Smooth muscle cell (in vitro differentiated cells): ENCODE measurements at regions not wholly inside any gene's neighbourhood (a gene's known extent, or its start where the extent isn't known, plus 50 kb on each side); places are given as distances from the start of the nearest gene placed in this dataset.

ENCODE experiments used
- DNase-seq: peaks from one replicate; lab custom pipeline; 2025; ENCODE audit not compliant: unreplicated experiment; lab: John Stamatoyannopoulos, UW
- H2AFZ ChIP-seq: fragments of 200-600 bp; sonication (generic); 2 replicates; pipeline ENCODE4 v1.6.0; 2016; ENCODE audit warnings: antibody characterized with exemption, low read depth, mild to moderate bottlenecking
- H3F3A ChIP-seq: fragments of 200-600 bp; sonication (generic); 2 replicates; pipeline ENCODE4 v1.6.0; 2017; ENCODE audit warnings: antibody characterized with exemption, low read depth
- H3K27ac ChIP-seq: fragments of 200-600 bp; sonication (generic); 2 replicates; pipeline ENCODE4 v1.5.1; 2016; ENCODE audit warnings: low read depth, mild to moderate bottlenecking
- H3K27me3 ChIP-seq: fragments of 200-600 bp; sonication (generic); 2 replicates; pipeline ENCODE4 v1.6.1; 2016; ENCODE audit warnings: low read depth, mild to moderate bottlenecking
- H3K36me3 ChIP-seq: fragments of 200-600 bp; sonication (generic); 2 replicates; pipeline ENCODE4 v1.5.1; 2016; ENCODE audit warnings: low read depth
- H3K4me1 ChIP-seq: fragments of 200-600 bp; sonication (generic); 2 replicates; pipeline ENCODE4 v1.5.1; 2016; ENCODE audit warnings: low read depth
- H3K4me2 ChIP-seq: fragments of 200-600 bp; sonication (generic); 2 replicates; pipeline ENCODE4 v1.6.0; 2016; ENCODE audit warnings: mild to moderate bottlenecking
- H3K4me3 ChIP-seq: fragments of 200-600 bp; sonication (generic); 2 replicates; pipeline ENCODE4 v1.5.1; 2016; ENCODE audit warnings: mild to moderate bottlenecking
- H3K79me2 ChIP-seq: fragments of 200-600 bp; sonication (generic); 2 replicates; pipeline ENCODE4 v1.6.0; 2016; ENCODE audit warnings: low read depth, mild to moderate bottlenecking
- H3K9ac ChIP-seq: fragments of 200-600 bp; sonication (generic); 2 replicates; pipeline ENCODE4 v1.6.0; 2016; ENCODE audit warnings: low read depth
- H3K9me3 ChIP-seq: fragments of 200-600 bp; sonication (generic); replicated peaks from 2 replicates; pipeline ENCODE4 v1.5.1; 2016; ENCODE audit warnings: low read depth
- H4K20me1 ChIP-seq: fragments of 200-600 bp; sonication (generic); 2 replicates; pipeline ENCODE4 v1.6.0; 2016; ENCODE audit warnings: low read depth
- CTCF ChIP-seq: fragments of 200-600 bp; sonication (generic); IDR thresholded peaks from 2 replicates; pipeline ENCODE4 v1.5.1; 2017; ENCODE audit warnings: borderline replicate concordance, mild to moderate bottlenecking, antibody characterized with exemption; ENCODE audit not compliant: insufficient read depth, poor library complexity, severe bottlenecking
- WGBS: methylation state at CpG from one replicate; pipeline ENCODE4 v1.1.7; 2016; ENCODE audit warnings: low lambda C conversion rate; 5-methylcytosine and 5-hydroxymethylcytosine counted together

GRCh38 chr10:120077707-120078492 is 185.4 kb downstream of the SEC23IP start:
- 53% methylated on average over 14 of the region's 14 CpGs for WGBS
- H4K20me1 ChIP-seq: no peaks in the 10 kb centered on the region
- H3F3A ChIP-seq: no peaks in the 10 kb centered on the region
- no peak overlapping the region for H3K4me3 ChIP-seq
- no peaks in the 10 kb centered on the region for H3K9me3 ChIP-seq
- H3K79me2 ChIP-seq: no peaks in the 10 kb centered on the region
- no peak overlapping the region for H2AFZ ChIP-seq
- TF ChIP-seq CTCF: no peak
- no peak overlapping the region for H3K27ac ChIP-seq
- DNase-seq: no peak
- H3K27me3 ChIP-seq: peaks cover 23% of the 10 kb centered on the region
- H3K9ac ChIP-seq: no peak overlapping the region
- H3K4me1 ChIP-seq: no peaks in the 10 kb centered on the region
- no peak overlapping the region for H3K4me2 ChIP-seq
- H3K36me3 ChIP-seq: no peaks in the 10 kb centered on the region

- H3K36me3 ChIP-seq: no peaks in the 10 kb centered on the region
- no peaks in the 10 kb centered on the region for H4K20me1 ChIP-seq
- H3K79me2 ChIP-seq: no peaks in the 10 kb centered on the region
- H3F3A ChIP-seq: no peaks in the 10 kb centered on the region
- TF ChIP-seq CTCF: no peak
- no peak overlapping the region for H3K4me3 ChIP-seq
- no peak overlapping the region for H3K9ac ChIP-seq
- H2AFZ ChIP-seq: no peak overlapping the region
- 86% methylated on average over 5 of the region's 5 CpGs for WGBS
- DNase-seq: no peak
- H3K9me3 ChIP-seq: no peaks in the 10 kb centered on the region
- no peaks in the 10 kb centered on the region for H3K27me3 ChIP-seq
- H3K4me1 ChIP-seq: no peaks in the 10 kb centered on the region
- no peak overlapping the region for H3K27ac ChIP-seq
- no peak overlapping the region for H3K4me2 ChIP-seq
Observed at GRCh38 chr10:120085096-120085796, 192.7 kb downstream of the SEC23IP start.

- WGBS: 67% methylated on average over 6 of the region's 6 CpGs
- TF ChIP-seq CTCF: no peak
- no peaks in the 10 kb centered on the region for H4K20me1 ChIP-seq
Observed at GRCh38 chr10:120086066-120086465, 193.5 kb downstream of the SEC23IP start.

More at GRCh38 chr10:120086066-120086465, 193.5 kb downstream of the SEC23IP start:
- H3K27me3 ChIP-seq: no peaks in the 10 kb centered on the region
- no peak overlapping the region for H3K27ac ChIP-seq
- H3K4me1 ChIP-seq: no peaks in the 10 kb centered on the region
- no peaks in the 10 kb centered on the region for H3K79me2 ChIP-seq
- H3K36me3 ChIP-seq: no peaks in the 10 kb centered on the region
- no peak overlapping the region for H3K4me3 ChIP-seq
- no peaks in the 10 kb centered on the region for H3K9me3 ChIP-seq
- H3F3A ChIP-seq: no peaks in the 10 kb centered on the region
- H3K9ac ChIP-seq: no peak overlapping the region
- no peak overlapping the region for H3K4me2 ChIP-seq
- no peak for DNase-seq
- no peak overlapping the region for H2AFZ ChIP-seq
